ENCODE measurements at regions not wholly inside any gene's neighbourhood (a gene's known extent, or its start where the extent isn't known, plus 50 kb on each side); places are given as distances from the start of the nearest gene placed in this dataset.
"Not testable (repeated sequence)": the region's sequence is repeated elsewhere in the genome, so short reads cannot be mapped to it uniquely, and the experiment has no call there.

DNA sequence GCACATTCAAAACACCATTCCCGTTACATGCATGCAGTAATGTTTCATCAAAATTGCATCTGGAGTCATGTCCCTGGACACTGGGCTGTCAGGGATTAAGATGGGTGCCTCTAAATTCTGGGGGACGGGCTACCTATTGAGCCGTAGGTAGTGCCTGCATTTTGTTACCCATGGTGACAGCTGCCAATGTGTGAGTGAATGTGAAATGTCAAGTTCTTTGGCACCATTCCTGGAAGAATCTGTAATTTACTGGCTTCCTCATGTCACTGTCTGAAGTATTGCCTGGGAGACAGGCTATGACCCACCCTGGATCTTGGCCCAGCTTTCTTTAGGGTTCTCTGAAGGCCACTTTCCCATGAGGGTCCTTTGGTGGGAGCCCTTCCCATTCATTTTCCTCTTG is 266.1 kb downstream of the TSHZ3 start:
- DNase-seq = no peak

DNA sequence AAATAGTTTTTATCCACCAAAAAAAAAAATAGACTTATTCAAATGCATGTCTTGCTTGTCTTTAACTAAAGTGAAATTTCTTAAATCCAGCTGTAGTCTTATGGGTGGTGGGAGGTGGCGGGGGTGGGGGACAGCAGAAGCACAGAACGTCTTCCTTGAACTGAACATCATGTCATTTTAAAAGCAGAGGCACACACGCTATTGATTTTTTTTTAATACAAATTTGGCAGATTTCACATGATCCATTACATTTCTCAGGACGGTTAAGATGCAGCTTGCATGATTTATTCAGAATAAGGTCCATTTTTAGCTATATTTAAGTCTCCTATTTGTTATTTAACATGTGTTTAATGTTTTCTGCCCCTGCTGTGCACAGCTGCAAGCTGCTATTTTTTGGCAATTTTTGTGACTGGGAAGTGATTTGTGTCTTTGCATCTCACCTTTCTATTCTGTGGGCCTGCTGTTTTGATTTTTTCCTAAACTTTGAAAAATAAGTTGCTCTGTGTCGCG is 274.0 kb downstream of the TSHZ3 start:
- DNase-seq = no peak

GRCh38 chr19:31074199-31075125 is 274.8 kb downstream of the TSHZ3 start:
- DNase-seq = no peak

- DNase-seq = no peak
Measured at GRCh38 chr19:31073485-31074198, 275.6 kb downstream of the TSHZ3 start.

- DNase-seq = no peak
Measured at GRCh38 chr19:31072451-31072850, 276.8 kb downstream of the TSHZ3 start.

DNA sequence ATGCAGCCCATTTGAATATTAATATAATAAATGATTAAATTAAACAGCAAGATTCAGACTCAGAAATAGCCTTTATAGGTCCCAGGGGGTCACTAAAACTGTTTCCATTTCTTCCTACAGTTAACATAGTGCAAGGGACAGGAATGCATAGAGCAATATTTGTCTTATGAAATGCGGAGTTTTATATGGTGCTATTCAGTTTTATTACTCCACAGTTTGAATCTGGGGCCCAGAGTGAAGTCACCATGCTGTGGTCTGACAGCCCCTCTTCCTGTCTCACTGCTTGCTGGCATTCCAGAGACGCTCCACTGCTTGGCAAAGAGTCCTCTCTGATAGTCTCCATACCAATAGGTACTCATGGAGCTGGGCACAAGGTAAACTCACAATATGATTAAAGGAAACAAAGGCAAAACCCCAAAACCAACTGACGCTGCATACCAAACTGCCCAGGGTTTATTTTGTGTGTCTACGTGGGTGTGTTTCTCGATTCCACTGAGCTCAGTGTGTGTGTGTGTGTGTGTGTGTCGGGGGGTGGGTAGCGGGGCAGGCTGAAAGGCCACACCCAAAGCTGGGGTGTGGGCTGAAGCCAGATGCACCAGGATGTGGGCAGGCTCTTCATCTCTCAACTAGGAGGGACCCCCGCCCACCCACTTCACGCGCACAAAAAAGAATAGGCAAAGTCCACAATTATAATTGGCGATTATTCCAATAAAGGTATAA is 277.9 kb downstream of the TSHZ3 start:
- no peak for DNase-seq

DNA sequence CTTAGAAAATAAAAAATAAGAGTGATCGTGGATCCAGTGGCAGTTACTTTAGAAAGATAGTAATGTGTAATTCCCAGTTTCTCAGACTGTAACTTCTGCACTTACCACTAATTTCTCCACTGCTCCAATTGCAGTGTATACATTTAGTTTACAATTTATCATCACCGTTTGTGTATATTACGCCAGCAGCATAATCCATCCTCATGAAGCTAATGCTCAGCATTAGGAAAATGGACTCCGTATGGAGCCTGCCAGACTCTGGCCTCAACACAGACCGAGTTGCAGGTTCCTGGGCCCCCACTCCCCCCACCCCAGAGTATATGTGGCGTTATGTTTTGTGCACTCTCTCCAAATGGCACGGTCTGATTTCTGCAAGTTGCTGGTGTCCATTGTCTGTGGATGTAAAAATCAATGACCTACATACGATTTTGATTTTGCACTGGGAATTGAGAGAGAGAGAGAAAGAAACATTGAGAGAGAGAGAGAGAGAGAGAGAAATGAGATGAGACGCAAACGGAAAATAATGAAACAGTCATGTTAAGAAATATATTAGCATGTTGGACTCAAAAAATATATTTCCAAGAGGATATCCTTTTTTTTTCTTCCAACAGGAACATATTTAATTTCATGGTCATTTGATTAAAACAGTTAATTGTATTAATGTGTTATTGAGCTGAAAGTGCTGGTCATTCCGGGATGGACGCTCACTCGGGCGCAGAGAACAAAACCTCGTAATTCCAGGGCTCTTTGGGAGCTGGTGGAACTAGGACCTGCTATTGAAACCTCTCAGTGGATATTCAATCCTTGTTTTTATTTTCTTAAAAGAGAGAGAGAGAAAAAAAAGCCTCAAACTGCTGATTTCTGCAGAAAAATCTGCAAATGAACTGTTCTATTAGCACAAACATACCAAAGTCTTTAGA is 278.8 kb downstream of the TSHZ3 start:
- no peak for DNase-seq

- DNase-seq = no peak
Measured at GRCh38 chr19:31068268-31068667, 281.0 kb downstream of the TSHZ3 start.

- no peak for DNase-seq
Measured at GRCh38 chr19:31066385-31066784, 282.9 kb downstream of the TSHZ3 start.

DNA sequence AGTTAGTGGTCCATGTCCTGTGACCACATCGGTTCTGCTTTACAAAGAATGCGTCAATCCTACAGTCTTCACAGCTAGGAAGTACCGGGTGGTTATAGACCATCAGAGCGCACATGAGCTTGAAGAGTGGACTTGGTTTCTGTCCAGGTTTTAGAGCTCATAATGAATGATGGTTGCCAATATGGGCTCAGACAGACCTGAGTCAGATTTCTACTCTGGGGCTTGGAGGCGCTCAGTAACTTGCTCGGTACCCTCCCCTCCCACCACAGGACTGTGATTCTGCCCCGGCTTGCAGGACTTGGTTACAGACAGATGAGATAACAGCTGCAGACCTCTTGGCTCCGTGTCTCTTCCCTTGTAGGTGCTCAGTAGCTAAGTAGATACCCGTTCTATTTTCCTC is 284.7 kb downstream of the TSHZ3 start:
- no peak for DNase-seq

DNA sequence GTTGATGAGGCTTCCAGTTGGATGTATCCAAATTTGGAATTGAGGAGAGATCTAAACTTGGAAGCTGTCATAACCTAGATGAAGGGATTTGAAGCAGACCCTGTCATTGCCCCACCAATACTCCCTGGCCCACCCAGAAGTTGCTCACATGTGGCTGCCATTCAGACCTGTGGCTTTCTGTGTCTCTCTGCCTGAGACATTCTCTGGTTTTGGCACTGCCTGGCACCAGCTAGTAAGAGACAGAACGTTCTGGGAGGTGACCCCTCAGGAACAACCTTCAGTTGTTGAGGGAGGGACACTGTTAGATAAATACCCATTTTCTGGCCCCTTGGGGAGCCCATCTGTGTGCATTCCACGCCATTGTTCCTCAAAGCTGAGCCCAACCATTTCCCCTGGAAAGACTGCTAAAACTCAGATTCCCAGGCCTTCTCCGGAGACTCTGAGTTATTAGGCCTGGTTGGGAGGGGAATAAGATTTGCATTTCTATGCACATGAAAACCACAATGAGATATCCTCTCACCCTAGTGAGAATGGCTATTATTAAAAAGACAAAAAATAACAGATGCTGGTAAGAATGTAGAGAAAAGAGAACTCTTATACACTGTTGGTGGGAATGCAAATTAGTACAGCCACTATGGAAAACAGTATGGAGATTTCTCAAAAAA is 290.4 kb downstream of the TSHZ3 start:
- no peak for DNase-seq

DNA sequence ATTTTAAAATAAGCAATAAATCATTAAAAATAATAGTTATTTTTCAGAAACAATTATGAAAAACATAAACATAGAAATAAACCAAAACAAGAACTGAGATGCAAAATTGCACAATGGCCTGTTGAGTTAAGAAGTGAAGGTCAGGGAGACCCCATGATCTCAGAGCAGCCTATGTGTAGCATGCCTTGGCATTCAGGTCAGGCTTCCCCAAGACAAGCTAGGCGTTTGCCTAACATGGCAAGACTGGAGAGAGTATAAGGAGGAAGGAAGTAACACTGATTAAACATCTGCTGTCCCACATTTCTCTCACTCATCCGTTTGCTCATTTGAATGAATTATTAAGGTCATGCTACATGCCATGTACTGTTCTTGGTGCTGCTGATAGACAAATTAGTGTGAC is 291.8 kb downstream of the TSHZ3 start:
- no peak for DNase-seq

DNA sequence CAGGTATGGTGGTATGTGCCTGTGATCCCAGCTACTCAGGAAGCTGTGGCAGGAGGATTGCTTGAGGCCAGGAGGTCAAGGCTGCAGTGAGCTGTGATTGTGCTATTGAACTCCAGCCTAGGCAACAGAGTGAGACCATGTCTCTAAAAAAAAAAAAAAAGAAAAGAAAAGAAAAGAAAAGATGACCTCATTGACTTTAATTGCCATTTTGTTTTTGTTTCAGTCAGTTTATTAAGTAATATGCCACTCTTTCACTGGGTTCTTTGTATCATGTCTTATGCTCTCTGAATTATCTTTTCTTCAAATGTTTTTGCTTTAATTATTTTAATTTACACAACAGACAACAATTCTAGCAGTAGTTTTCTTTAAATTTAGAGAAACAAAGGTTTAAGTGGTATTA is 293.8 kb downstream of the TSHZ3 start:
- DNase-seq = no peak

DNA sequence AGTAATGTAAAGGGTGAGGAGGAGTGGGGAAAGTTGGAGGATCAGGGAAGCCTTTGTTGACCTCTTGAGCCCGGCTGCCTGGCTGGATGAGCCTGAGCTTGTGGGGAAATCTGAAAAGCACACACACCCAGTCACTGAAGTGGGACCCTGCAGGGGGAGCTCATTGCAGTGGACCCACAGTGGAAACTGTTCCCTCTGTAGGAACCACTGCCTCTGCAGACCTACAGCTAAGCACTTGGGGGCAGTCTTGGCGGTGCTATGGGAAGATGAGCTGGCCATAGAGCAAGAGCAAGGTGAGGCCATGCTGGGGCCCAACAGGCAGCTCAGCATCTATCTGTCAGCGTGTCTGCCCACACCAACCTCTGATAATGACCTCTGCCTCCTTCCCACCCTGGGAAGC is 294.8 kb downstream of the TSHZ3 start:
- no peak for DNase-seq

GRCh38 chr19:31049431-31049830 is 299.8 kb downstream of the TSHZ3 start:
- DNase-seq = no peak

GRCh38 chr19:31046024-31046423 is 303.2 kb downstream of the TSHZ3 start:
- no peak for DNase-seq

- DNase-seq = no peak
Measured at GRCh38 chr19:31041461-31041860, 307.8 kb downstream of the TSHZ3 start.

DNA sequence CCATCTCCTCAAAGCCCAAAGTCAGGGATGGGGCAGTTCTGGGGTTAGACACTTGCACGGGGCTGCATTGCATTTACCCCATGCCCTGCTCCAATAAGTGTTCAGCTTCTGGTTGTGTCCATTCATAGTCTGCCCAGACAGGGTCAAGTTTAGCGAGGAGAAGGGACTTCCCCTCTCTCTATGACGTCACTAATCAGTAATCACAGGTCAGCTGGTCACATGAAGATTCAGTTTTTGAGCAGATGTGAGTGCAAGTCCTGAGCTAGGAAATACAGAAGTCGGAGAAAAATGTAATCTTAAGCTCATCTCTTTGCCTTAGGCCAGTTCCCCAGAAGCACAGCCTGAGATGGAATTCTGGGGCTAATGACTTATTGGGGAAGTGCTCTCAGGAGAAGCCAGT is 310.1 kb downstream of the TSHZ3 start:
- DNase-seq = no peak

- DNase-seq = no peak
Measured at GRCh38 chr19:31037286-31037980, 311.8 kb downstream of the TSHZ3 start.

- not testable (repeated sequence) for DNase-seq
Measured at GRCh38 chr19:31031455-31031854, 317.8 kb downstream of the TSHZ3 start.

DNA sequence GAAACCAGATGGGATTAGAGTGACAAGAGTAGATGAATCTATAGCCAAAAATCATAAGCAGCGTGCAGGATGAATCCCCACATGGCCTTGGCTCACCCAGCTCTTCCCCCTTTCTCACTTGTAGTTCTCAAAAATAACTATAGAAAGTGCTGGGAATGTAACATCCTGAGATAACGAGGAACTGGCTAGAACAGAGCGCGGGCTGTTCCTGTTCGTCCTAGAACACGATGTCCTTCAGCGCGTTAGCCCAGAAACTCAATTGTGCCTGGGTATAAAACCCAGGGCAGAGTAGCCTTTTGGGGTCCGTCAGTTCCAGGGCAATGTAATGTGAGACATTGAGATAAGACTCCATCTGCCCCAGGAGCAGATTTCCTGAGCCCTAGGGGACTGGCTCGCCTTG is 326.2 kb downstream of the TSHZ3 start:
- no peak for DNase-seq
